ENCODE measurements at regions not wholly inside any gene's neighbourhood (a gene's known extent, or its start where the extent isn't known, plus 50 kb on each side); places are given as distances from the start of the nearest gene placed in this dataset.
"Not testable (repeated sequence)": the region's sequence is repeated elsewhere in the genome, so short reads cannot be mapped to it uniquely, and the experiment has no call there.

- DNase-seq: no peak
Measured at GRCh38 chr9:89943728-89944127, 338.9 kb downstream of the GADD45G start.

- no peak for DNase-seq
Measured at GRCh38 chr9:89945133-89945532, 340.3 kb downstream of the GADD45G start.

- no peak for DNase-seq
Measured at GRCh38 chr9:89946741-89947140, 341.9 kb downstream of the GADD45G start.

- no peak for DNase-seq
Measured at GRCh38 chr9:89949111-89949510, 344.3 kb downstream of the GADD45G start.

- DNase-seq: no peak
Measured at GRCh38 chr9:89951675-89952074, 346.9 kb downstream of the GADD45G start.

- DNase-seq: no peak
Measured at GRCh38 chr9:89952401-89952800, 347.6 kb downstream of the GADD45G start.

GRCh38 chr9:89953263-89953662 is 348.5 kb downstream of the GADD45G start:
- not testable (repeated sequence) for DNase-seq

GRCh38 chr9:89953824-89954615 is 349.2 kb downstream of the GADD45G start:
- DNase-seq: peak; percentile 37

- no peak for DNase-seq
Measured at GRCh38 chr9:89955144-89955543, 350.3 kb downstream of the GADD45G start.

- DNase-seq: no peak
Measured at GRCh38 chr9:89955626-89956025, 350.8 kb downstream of the GADD45G start.

GRCh38 chr9:89956331-89956730 is 351.5 kb downstream of the GADD45G start:
- DNase-seq: no peak

- no peak for DNase-seq
Measured at GRCh38 chr9:89956907-89957306, 352.1 kb downstream of the GADD45G start.

GRCh38 chr9:89958086-89958485 is 353.3 kb downstream of the GADD45G start:
- no peak for DNase-seq

- DNase-seq: peak; percentile 61
Measured at GRCh38 chr9:89961616-89962341, 357.0 kb downstream of the GADD45G start.

GRCh38 chr9:89963280-89963679 is 358.5 kb downstream of the GADD45G start:
- no peak for DNase-seq

GRCh38 chr9:89967527-89967926 is 362.7 kb downstream of the GADD45G start:
- DNase-seq: no peak

GRCh38 chr9:89969156-89969675 is 364.4 kb downstream of the GADD45G start:
- no peak for DNase-seq

- no peak for DNase-seq
Measured at GRCh38 chr9:89969881-89970639, 365.2 kb downstream of the GADD45G start.

GRCh38 chr9:89970701-89971100 is 365.9 kb downstream of the GADD45G start:
- no peak for DNase-seq

- DNase-seq: no peak
Measured at GRCh38 chr9:89972535-89972934, 367.7 kb downstream of the GADD45G start.

- no peak for DNase-seq
Measured at GRCh38 chr9:89974582-89974981, 369.8 kb downstream of the GADD45G start.

GRCh38 chr9:89975024-89975423 is 370.2 kb downstream of the GADD45G start:
- no peak for DNase-seq

- DNase-seq: no peak
Measured at GRCh38 chr9:89975630-89976029, 370.8 kb downstream of the GADD45G start.
